ENCODE measurements at regions not wholly inside any gene's neighbourhood (a gene's known extent, or its start where the extent isn't known, plus 50 kb on each side); places are given as distances from the start of the nearest gene placed in this dataset.
"Not testable (repeated sequence)": the region's sequence is repeated elsewhere in the genome, so short reads cannot be mapped to it uniquely, and the experiment has no call there.

DNA sequence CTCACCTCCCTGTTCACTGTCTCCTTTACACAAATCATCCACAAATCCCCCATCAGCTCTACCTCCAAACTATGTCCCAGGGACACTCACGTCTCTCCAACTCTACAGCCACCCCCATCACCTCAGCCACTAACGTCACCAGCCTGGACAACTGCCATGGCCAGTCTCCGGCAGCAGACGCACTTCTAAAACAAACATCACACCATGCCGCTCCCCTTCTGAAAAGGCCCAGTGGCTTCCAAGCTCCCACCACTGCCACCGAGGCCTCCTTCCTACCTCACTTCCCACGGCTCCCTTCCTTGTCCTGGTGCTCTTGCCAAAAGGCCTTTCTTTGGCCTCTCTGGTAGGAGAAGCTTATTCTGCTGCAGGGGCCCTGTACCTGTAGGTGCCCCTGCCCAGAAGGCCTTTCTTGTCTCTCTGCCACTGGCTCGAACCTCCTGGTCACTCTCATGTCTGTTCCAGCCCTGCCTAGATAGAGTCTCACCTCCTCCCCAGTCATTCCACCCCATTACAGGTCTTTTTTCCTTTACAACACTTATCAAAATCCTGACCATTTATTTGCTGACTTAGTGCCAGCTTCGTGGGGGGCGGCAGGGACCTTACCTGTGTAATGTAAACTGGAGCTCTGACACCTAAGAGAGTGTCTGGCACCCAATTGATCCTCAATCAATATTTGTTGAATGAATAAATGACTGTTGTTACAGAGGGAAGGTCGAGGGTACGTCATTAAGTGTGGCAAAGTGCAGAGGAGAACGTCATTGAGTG is 304.2 kb downstream of the GOLGA6L6 start:
- DNase-seq (ENCODE audit: low read depth in 2 of 2): not testable (repeated sequence)

GRCh38 chr15:20235728-20236127 is 305.9 kb downstream of the GOLGA6L6 start:
- not testable (repeated sequence) for DNase-seq (ENCODE audit: low read depth in 2 of 2)

DNA sequence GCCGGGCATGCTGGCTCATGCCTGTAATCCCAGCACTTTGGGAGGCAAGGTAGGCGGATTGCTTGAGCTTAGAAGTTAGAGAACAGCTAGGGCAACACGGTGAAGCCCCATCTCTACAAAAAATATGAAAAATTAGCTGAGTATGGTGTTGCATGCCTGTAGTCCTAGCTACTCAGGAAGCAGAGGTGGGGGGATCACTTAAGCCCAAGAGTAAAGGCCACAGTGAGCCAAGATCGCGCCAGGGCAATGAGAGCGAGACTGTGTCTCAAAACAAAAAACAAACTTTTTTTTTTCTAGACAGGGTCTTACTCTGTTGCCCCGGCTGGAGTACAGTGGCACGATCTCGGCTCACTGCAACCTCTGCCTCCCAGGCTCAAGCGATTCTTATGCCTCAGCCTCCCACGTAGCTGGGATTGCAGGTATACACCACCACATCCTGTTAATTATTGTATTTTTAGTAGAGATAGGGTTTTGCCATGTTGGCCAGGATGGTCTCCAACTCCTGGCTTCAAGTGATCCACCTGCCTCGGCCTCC is 307.5 kb downstream of the GOLGA6L6 start:
- not testable (repeated sequence) for DNase-seq (ENCODE audit: low read depth in 2 of 2)

DNA sequence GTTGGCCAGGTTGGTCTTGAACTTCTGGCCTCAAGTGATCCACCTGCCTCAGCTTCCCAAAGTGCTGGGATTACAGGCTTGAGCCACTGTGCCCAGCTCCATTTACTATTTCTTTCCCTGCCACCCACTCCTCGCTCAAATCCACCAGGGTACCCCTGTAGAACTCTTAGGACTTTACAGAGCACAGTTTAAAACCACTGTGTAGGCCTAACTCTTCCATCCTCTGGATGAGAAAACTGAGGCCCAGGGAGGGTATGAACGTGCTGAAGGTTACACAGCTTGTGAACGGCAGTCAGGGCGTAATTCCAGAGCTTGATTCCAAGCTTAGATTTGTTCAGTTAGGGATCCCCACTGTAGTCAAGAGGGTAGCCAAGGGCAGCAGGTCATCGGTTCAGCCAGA is 309.1 kb downstream of the GOLGA6L6 start:
- DNase-seq (ENCODE audit: low read depth in 2 of 2): not testable (repeated sequence)

- not testable (repeated sequence) for DNase-seq (ENCODE audit: low read depth in 2 of 2)
Measured at GRCh38 chr15:20230656-20231055, 310.9 kb downstream of the GOLGA6L6 start.

- DNase-seq (ENCODE audit: low read depth in 2 of 2): not testable (repeated sequence)
Measured at GRCh38 chr15:20228791-20229190, 312.8 kb downstream of the GOLGA6L6 start.

- DNase-seq (ENCODE audit: low read depth in 2 of 2): not testable (repeated sequence)
Measured at GRCh38 chr15:20227119-20227853, 314.3 kb downstream of the GOLGA6L6 start.

GRCh38 chr15:20226531-20226930 is 315.1 kb downstream of the GOLGA6L6 start:
- not testable (repeated sequence) for DNase-seq (ENCODE audit: low read depth in 2 of 2)

GRCh38 chr15:20221063-20221462 is 320.5 kb downstream of the GOLGA6L6 start:
- not testable (repeated sequence) for DNase-seq (ENCODE audit: low read depth in 2 of 2)

DNA sequence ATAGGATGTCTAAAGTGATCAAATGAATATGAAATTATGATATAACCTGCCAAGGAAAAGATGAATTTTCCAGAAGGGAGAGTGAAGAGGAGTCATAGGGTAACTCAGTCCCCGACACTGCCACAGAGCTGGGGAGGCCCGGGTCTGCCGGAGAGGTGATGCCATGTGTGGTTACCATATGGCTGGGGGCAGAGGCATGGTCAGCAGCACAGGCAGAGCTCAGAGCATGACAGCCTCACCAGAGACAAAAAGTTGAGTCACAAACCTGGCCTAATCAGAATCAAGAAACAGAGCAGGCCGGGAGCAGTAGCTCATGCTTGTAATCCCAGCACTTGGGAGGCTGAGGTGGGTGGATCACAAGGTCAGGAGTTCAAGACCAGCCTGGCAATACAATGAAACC is 322.4 kb downstream of the GOLGA6L6 start:
- DNase-seq (ENCODE audit: low read depth in 2 of 2): not testable (repeated sequence)

DNA sequence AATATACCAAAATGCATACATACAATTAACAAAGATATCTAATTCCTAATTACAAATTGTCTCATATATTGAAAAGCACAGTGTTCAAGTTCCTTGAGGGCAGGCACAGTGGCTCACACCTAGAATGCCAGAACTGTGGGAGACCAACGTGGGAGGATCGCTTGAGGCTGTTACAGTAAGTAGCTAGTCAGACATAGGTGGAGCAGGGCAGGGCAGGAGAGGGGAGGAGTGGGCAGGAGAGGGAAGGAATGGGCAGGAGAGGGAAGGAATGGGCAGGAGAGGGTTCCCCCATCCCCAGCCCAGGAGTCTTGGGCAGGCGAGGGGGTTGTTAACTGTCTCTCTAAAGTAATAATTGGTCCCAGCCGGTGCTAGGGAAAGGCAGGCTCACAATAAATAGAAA is 325.9 kb downstream of the GOLGA6L6 start:
- not testable (repeated sequence) for DNase-seq (ENCODE audit: low read depth in 2 of 2)

DNA sequence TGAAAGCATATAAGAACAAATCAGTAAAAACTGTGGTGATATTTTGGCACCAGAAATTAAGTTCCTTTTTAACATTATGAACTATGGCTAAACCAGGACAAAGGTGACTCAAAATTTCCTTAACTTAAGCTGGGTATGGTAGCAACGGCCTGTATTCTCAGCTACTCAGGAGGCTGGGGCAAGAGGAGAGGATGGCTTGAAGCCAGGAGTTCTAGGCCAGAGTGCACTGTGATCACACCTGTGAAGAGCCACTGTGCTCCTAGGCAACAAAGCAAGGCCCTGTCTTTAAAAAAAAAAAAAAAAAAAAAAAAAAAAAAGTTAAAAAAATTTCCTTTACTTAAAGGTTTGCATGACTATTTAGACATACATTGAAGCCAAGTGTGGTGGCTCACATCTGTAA is 327.5 kb downstream of the GOLGA6L6 start:
- not testable (repeated sequence) for DNase-seq (ENCODE audit: low read depth in 2 of 2)

- DNase-seq (ENCODE audit: low read depth in 2 of 2): not testable (repeated sequence)
Measured at GRCh38 chr15:20211508-20211907, 330.1 kb downstream of the GOLGA6L6 start.

DNA sequence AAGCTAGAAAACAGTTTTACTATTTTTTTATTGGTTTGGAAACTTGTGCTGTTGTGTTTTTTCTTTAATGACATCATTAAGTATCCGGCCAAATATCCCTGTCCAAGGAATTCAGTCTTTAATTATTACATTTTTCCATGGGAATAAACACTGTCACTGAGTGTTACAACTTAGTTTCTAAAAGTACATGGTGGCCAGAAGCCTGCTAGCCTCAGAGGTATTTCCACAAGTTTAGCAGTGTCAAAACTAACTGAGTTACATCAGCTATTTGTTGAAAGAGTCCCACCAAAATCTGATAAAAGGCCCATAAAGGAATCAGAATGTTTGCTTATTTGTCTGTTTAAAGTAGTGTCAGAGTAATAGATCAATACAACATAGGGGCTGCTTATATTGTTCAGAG is 331.6 kb downstream of the GOLGA6L6 start:
- DNase-seq (ENCODE audit: low read depth in 2 of 2): not testable (repeated sequence)

DNA sequence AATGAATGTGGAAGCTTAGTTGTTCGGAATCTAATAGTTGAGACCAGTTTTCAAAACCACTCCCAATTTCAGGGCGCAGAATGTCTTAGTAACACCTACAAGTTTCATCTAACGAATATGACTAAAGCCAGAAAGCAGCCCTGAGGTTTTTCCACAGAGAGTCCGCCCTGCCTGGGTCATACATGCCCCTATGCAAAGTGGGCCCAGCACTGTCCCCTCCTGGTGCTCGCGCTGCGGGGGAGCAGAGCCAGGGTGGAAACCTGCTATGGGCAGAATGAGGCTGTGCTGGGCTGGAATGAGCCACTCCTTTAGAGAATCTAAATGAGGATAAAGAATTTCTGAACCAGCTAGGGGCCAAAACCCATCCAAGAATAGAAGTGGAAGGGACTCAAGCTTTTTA is 334.0 kb downstream of the GOLGA6L6 start:
- DNase-seq (ENCODE audit: low read depth in 2 of 2): not testable (repeated sequence)

DNA sequence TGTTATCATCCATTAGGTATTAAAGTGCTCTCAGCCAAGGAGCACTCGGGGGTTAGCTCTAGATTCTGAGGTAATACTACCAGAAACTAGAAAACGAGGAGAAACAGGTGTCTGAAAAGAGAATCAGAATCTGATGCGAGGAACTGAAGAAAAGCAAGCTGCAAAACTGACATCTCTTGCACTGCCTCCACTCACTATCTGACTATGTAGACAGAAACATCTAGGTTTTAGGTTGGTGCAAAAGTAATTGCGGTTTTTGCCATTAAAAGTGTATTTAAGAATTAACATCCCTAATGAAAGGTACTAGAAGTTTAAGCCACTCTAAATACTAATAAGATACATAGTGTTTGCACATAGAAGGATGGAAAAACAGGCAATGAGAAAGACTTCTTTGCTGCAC is 334.4 kb downstream of the GOLGA6L6 start:
- not testable (repeated sequence) for DNase-seq (ENCODE audit: low read depth in 2 of 2)

GRCh38 chr15:20204177-20204866 is 337.3 kb downstream of the GOLGA6L6 start:
- not testable (repeated sequence) for DNase-seq (ENCODE audit: low read depth in 2 of 2)

DNA sequence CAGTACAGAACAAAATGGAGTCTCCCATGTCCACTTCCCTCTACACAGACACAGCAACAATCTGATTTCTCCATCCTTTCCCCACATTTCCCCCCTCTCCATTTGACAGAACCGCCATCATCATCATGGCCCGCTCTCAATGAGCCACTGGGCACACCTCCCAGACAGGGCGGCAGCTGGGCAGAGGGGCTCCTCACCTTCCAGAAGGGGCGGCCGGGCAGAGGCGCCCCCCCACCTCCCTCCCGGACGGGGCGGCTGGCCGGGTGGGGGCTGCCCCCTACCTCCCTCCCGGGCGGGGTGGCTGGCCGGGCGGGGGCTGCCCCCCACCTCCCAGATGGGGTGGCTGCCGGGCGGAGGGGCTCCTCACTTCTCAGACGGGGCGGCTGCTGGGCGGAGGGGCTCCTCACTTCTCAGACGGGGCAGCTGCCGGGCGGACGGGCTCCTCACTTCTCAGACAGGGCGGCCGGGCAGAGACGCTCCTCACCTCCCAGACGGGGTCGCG is 337.9 kb downstream of the GOLGA6L6 start:
- DNase-seq (ENCODE audit: low read depth in 2 of 2): not testable (repeated sequence)

DNA sequence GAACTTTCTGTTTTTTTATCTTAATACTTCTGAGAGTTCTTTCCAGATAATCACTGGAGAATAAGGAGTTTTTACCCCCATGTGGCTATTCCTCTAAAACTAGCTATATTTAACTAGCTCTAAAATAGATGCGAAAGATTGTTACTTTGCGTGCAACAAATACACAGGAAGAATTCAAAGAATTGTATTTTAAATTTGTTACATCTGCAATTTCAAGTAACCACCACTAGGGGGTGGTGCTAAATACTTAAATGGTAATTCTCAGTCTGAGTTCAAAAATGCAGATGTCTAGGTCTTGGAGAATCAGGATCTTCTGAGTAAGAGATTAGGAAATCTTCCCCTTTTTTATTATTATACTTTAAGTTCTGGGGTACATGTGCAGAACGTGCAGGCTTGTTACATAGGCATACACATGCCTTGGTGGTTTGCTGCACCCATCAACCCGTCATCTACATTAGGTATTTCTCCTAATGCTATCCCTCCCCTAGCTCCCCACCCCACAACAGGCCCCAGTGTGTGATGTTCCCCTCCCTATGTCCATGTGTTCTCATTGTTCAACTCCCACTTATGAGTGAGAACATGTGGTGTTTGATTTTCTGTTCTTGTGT is 346.9 kb downstream of the GOLGA6L6 start:
- not testable (repeated sequence) for DNase-seq (ENCODE audit: low read depth in 2 of 2)

DNA sequence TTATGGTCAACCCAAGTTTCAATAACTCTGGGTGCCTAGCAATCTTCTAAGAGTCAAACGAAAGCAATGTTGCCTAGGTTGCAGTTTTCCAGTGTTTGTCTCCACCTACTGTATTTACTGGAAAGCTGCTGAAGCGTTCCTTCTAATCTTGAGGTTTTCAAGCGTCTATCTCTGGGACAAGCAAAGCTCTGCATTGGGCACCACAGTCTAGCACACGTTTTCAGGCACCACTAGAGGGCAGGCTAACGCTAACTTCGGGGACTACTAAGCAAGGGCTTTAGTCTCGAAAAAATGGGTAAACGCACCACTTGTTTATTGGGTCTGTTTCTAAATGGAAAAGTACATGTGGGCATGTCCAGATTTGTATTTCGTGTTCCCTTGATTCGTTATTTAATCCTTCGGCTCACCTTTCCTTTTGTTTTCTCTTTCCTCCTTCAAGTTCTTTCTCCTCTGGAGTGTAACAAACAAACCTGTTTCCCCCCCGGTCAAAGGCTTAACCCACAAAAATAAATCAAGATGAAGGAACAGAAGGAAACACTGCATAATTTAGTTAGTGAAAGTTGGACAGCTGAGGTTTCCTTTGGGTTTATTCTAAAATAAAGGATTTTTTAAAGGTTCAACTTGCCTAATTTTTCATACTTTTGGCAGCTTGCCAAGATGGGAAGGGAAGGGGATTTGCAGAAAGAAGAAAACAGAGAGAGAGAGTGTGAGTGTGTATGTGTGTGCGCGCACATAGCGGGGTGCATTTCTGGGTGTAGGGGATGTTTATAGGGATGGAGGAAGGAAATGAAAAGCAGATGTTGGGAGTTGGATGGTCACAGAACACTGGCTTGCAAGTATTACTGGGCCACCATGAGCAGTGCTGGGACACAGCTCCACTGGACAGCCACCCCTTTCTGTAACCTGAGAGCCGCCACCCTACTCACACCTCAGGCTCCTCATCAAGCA is 348.3 kb downstream of the GOLGA6L6 start:
- peak; percentile 21 to 56 for DNase-seq (ENCODE audit: low read depth in 2 of 2)

Measured in stimulated activated CD4-positive, alpha-beta T cell treated with anti-CD3 and anti-CD28 coated beads, Interleukin-12 subunit alpha, Interleukin-12 subunit beta, amount 100 ng/mL, for 24 hours (primary cell).